ENCODE measurements at regions not wholly inside any gene's neighbourhood (a gene's known extent, or its start where the extent isn't known, plus 50 kb on each side); places are given as distances from the start of the nearest gene placed in this dataset. TPM values are rescaled to one million over a fixed set of nuclear protein-coding genes. Genes with fewer than 3 reads are reported as not detected.

Small RNAs in the stretch of these regions (small RNA-seq; reads per million reads assigned to genes)
- gene AC005562.1 (ENCODE audit: insufficient read length, low read depth) = not detected
- not detected for gene AC127024.7 (ENCODE audit: insufficient read length, low read depth)
- not detected for gene RN7SL316P (ENCODE audit: insufficient read length, low read depth)
